ENCODE measurements at regions not wholly inside any gene's neighbourhood (a gene's known extent, or its start where the extent isn't known, plus 50 kb on each side); places are given as distances from the start of the nearest gene placed in this dataset.
A peak's percentile ranks its signal among the peaks of the same experiment; 100 is the strongest.

DNA sequence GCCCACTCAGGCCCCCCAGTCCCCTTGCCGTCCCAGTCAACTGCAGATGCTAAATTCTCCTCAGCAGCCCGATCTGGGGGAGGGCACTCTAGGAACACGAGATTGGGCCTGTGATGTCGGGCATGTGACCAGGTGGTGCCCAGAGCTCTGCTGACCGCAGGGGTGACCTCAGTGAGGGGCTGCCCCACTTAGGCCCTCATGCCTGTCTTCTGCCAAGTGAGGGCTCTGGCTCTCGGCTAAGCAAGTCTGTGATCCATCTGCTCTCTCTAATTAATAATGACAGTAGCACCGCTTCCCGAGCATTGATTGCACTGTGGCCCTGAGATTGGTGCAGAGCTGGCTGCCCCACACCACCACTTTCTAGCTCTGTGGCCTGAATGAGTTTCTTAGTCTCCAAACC lies 138.8 kb downstream of the MRM1 start:
- no peak for TF ChIP-seq JUND (IDR thresholded peaks at IDR 0.05; ENCODE audit: low read depth)
- no peak for DNase-seq (ENCODE audit: low read depth in 1 of 2, low spot score in 1 of 2)
- in situ Hi-C loops (cut with HindIII; ENCODE audit: low pct_unique_long_range_greater_than_20kb, low sequenced_read_pairs), result no loop called here

GRCh38 chr17:36741019-36741902 lies 139.9 kb downstream of the MRM1 start:
- in situ Hi-C loops (cut with HindIII; ENCODE audit: low pct_unique_long_range_greater_than_20kb, low sequenced_read_pairs), result no loop called here
- no peak for DNase-seq (ENCODE audit: low read depth in 1 of 2, low spot score in 1 of 2)
- TF ChIP-seq JUND (IDR thresholded peaks at IDR 0.05; ENCODE audit: low read depth), result no peak

GRCh38 chr17:36742267-36743000 lies 141.1 kb downstream of the MRM1 start:
- no peak for DNase-seq (ENCODE audit: low read depth in 1 of 2, low spot score in 1 of 2)
- in situ Hi-C loops (cut with HindIII; ENCODE audit: low pct_unique_long_range_greater_than_20kb, low sequenced_read_pairs), result no loop called here
- TF ChIP-seq JUND (IDR thresholded peaks at IDR 0.05; ENCODE audit: low read depth), result no peak

DNA sequence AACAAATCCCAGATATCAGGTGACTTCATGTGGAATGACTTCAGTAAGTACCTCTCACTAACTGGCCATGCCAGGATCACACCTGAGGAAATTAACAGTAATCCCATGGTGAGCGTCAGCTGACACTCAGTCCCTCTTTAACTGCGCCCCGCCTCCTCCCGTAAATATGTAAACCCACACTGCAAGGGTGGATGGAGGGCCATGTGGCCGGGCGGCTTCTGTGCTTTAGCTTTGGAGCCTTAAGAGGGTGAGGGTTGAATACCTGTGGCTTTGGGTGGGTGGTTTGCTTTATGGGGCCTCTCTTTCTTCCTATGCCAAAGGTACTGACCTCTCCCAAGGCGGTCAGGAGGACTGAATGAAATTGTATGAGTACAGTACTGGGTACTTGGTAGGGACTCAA lies 141.7 kb downstream of the MRM1 start:
- TF ChIP-seq JUND (IDR thresholded peaks at IDR 0.05; ENCODE audit: low read depth), result no peak
- in situ Hi-C loops (cut with HindIII; ENCODE audit: low pct_unique_long_range_greater_than_20kb, low sequenced_read_pairs), result no loop called here
- DNase-seq (ENCODE audit: low read depth in 1 of 2, low spot score in 1 of 2), result peak in 1 of 2 experiments; percentile 15

DNA sequence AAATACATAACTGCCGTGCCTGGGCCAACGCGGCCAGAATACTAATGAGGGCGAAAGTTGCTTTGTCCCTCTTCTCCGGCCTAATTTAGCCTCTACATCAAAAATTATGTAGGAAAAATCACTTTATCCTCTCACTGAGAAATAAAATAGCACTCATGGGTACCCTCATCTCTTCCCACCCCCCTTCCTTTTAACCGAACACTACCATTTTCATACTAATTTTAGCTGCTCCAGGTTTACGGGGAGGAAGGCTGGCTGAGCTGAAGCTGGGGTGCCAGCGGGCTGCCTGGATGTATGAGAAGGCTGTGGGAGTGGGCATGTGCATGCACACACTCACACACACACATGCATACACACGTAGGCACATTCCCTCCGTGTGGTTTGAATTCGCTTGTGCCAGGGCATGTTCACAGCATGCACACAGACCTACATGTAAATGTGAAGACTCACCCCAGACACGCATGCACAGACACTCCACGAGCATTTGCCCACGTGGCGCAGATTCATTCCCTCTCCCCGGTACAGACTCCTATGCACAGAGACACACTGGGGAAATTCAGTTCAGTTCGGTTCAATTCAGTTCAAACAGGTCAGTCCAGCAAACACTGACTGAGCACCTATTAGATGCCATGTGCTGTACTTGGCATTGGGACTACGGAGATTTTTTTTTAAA lies 145.1 kb downstream of the MRM1 start:
- no peak for DNase-seq (ENCODE audit: low read depth in 1 of 2, low spot score in 1 of 2)
- TF ChIP-seq JUND (IDR thresholded peaks at IDR 0.05; ENCODE audit: low read depth), result no peak
- in situ Hi-C loops (cut with HindIII; ENCODE audit: low pct_unique_long_range_greater_than_20kb, low sequenced_read_pairs), result no loop called here

GRCh38 chr17:36747861-36748260 lies 146.5 kb downstream of the MRM1 start:
- no peak for DNase-seq (ENCODE audit: low read depth in 1 of 2, low spot score in 1 of 2)
- in situ Hi-C loops (cut with HindIII; ENCODE audit: low pct_unique_long_range_greater_than_20kb, low sequenced_read_pairs), result no loop called here
- no peak for TF ChIP-seq JUND (IDR thresholded peaks at IDR 0.05; ENCODE audit: low read depth)

- no peak for DNase-seq (ENCODE audit: low read depth in 1 of 2, low spot score in 1 of 2)
- no peak for TF ChIP-seq JUND (IDR thresholded peaks at IDR 0.05; ENCODE audit: low read depth)
- in situ Hi-C loops (cut with HindIII; ENCODE audit: low pct_unique_long_range_greater_than_20kb, low sequenced_read_pairs), result no loop called here
Observed at GRCh38 chr17:36748272-36748671, 146.9 kb downstream of the MRM1 start.

- in situ Hi-C loops (cut with HindIII; ENCODE audit: low pct_unique_long_range_greater_than_20kb, low sequenced_read_pairs), result no loop called here
- no peak for TF ChIP-seq JUND (IDR thresholded peaks at IDR 0.05; ENCODE audit: low read depth)
- DNase-seq (ENCODE audit: low read depth in 1 of 2, low spot score in 1 of 2), result no peak
Observed at GRCh38 chr17:36749493-36749892, 148.1 kb downstream of the MRM1 start.

DNA sequence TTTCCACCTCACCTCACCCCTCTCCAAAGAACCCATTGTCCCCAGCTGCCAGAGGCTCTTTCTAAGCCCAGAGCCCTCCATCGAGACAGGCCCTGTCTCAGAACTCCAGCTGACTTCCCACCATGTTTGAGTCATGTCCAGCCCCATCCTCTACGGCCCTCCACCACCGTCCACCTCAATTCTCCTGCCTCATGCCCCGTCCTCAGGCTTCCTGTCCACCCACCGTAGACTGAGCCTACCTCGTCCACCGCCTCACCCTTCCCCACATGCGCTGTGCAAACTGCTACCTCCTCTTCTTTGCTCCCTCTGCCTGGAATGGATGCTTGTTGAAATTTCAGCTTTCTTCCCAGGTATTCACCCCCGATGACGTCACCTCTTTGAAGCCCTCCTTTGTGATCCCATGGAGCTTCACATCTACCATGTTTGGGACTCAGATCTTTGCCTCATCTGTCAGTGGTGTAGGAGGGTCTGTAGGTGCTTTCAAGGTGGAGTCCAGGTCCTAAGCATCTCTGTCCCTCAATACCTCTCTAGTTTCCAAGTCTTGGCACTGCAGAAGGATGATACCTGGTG lies 149.0 kb downstream of the MRM1 start:
- no peak for TF ChIP-seq JUND (IDR thresholded peaks at IDR 0.05; ENCODE audit: low read depth)
- DNase-seq (ENCODE audit: low read depth in 1 of 2, low spot score in 1 of 2), result no peak
- in situ Hi-C loops (cut with HindIII; ENCODE audit: low pct_unique_long_range_greater_than_20kb, low sequenced_read_pairs), result no loop called here

- DNase-seq (ENCODE audit: low read depth in 1 of 2, low spot score in 1 of 2), result peak in 1 of 2 experiments; percentile 26
- in situ Hi-C loops (cut with HindIII; ENCODE audit: low pct_unique_long_range_greater_than_20kb, low sequenced_read_pairs), result no loop called here
- TF ChIP-seq JUND (IDR thresholded peaks at IDR 0.05; ENCODE audit: low read depth), result no peak
Observed at GRCh38 chr17:36752096-36752888, 150.9 kb downstream of the MRM1 start.

DNA sequence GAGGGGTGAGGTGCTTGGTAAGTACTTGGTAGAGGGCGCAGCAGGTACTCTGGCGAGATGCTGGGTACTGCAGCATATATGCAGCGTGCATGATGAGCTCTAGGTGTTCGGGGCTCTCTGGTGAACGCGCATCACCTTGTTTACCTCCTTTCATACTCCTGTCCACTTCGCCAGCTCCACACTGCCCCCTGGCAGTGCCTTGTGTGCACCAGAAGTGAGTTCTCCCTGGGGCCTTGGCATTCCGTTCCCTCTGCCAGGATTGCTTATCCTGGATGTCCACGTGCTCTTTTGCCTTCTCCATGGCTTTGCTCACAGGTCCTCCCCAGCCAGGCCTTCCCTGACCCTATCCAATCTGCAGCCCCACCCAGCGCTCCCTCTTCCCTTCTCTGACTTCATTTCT lies 154.2 kb downstream of the MRM1 start:
- TF ChIP-seq JUND (IDR thresholded peaks at IDR 0.05; ENCODE audit: low read depth), result no peak
- peak; percentile 49 to 87 for DNase-seq (ENCODE audit: low read depth in 1 of 2, low spot score in 1 of 2)
- in situ Hi-C loops (cut with HindIII; ENCODE audit: low pct_unique_long_range_greater_than_20kb, low sequenced_read_pairs), result no loop called here

GRCh38 chr17:36756695-36757094 lies 155.3 kb downstream of the MRM1 start:
- in situ Hi-C loops (cut with HindIII; ENCODE audit: low pct_unique_long_range_greater_than_20kb, low sequenced_read_pairs), result no loop called here
- TF ChIP-seq JUND (IDR thresholded peaks at IDR 0.05; ENCODE audit: low read depth), result no peak
- DNase-seq (ENCODE audit: low read depth in 1 of 2, low spot score in 1 of 2), result no peak

Data from T47D (cell line).